WTC11 (cell line): ENCODE measurements at regions not wholly inside any gene's neighbourhood (a gene's known extent, or its start where the extent isn't known, plus 50 kb on each side); places are given as distances from the start of the nearest gene placed in this dataset.

Experiments used
- CREM ChIP-seq: sonication (generic); formaldehyde crosslinking; IDR thresholded peaks from 2 replicates; pipeline ENCODE4 v1.8.1; 2022; ENCODE audit warnings: mild to moderate bottlenecking, missing genetic modification reagents, moderate library complexity
- MAX ChIP-seq: sonication (generic); formaldehyde crosslinking; IDR thresholded peaks from 2 replicates; pipeline ENCODE4 v1.8.0; 2022; ENCODE audit warnings: mild to moderate bottlenecking, missing genetic modification reagents
- TF ChIP-seq, protein P1 (sequence below): fragments of 200-600 bp; IDR thresholded peaks from 2 replicates; pipeline ENCODE4 v1.8.0; 2022; ENCODE audit warnings: antibody characterized with exemption

DNA sequence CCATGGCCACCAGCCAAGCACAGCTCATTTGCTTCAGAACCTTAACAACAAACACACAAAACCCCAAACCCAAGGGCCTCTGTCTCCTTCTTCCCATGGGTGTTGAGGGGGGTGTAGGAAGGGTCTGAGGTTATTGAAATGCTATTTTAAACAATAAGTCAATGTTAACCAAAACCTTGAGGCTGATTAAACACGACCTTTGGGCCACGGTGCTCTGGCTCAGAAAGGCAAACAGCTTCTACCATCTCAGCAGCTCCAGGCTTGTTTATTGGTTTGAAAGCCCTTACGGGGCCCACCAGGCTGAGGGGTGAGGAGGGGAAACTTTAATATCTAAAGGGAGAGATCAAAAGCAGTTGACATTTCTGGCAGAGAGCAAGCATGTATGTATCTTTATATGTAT is 185.7 kb upstream of the IRX6 start:
- TF ChIP-seq, protein P1, sequence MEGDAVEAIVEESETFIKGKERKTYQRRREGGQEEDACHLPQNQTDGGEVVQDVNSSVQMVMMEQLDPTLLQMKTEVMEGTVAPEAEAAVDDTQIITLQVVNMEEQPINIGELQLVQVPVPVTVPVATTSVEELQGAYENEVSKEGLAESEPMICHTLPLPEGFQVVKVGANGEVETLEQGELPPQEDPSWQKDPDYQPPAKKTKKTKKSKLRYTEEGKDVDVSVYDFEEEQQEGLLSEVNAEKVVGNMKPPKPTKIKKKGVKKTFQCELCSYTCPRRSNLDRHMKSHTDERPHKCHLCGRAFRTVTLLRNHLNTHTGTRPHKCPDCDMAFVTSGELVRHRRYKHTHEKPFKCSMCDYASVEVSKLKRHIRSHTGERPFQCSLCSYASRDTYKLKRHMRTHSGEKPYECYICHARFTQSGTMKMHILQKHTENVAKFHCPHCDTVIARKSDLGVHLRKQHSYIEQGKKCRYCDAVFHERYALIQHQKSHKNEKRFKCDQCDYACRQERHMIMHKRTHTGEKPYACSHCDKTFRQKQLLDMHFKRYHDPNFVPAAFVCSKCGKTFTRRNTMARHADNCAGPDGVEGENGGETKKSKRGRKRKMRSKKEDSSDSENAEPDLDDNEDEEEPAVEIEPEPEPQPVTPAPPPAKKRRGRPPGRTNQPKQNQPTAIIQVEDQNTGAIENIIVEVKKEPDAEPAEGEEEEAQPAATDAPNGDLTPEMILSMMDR: no peak
- TF ChIP-seq CREM (no peak), MAX (CRISPR knock-in tag) (no peak)
